Ovary (tissue), 7 donors: ENCODE measurements at regions not wholly inside any gene's neighbourhood (a gene's known extent, or its start where the extent isn't known, plus 50 kb on each side); places are given as distances from the start of the nearest gene placed in this dataset.
"Not testable (repeated sequence)": the region's sequence is repeated elsewhere in the genome, so short reads cannot be mapped to it uniquely, and the experiment has no call there.

ENCODE experiments used
- DNase-seq, 5 donors: peaks; one replicate each; pipeline ENCODE4 v3.0.0-alpha.2; 2019 to 2020
- H3K27ac ChIP-seq, 2 donors: fragments of 200-600 bp; one replicate each; pipeline versions ENCODE4 v1.5.1 to v1.8.0; 2019 to 2022
- H3K27me3 ChIP-seq: fragments of 200-600 bp; one replicate; pipeline ENCODE4 v1.8.0; 2022
- H3K36me3 ChIP-seq: fragments of 200-600 bp; sonication (generic); one replicate; pipeline ENCODE4 v1.5.1; 2019
- H3K4me1 ChIP-seq: one replicate; pipeline ENCODE4 v1.8.1; 2013; ENCODE audit warnings: mild to moderate bottlenecking, moderate library complexity; ENCODE audit not compliant: insufficient read depth
- H3K4me3 ChIP-seq: fragments of 200-600 bp; sonication (generic); one replicate; pipeline ENCODE4 v1.5.1; 2017
- H3K9me3 ChIP-seq, 2 donors: fragments of 200-600 bp in 1 of 2; sonication (generic) in 1 of 2; one replicate each; pipeline versions ENCODE4 v1.5.1 to v1.8.1; 2013 to 2019; ENCODE audit warnings: mild to moderate bottlenecking in 1 of 2, moderate library complexity in 1 of 2
- CTCF ChIP-seq, 3 donors: fragments of 450-650 bp in 2 of 3; fragments of 200-600 bp in 1 of 3; IDR thresholded peaks; one replicate each; pipeline versions ENCODE4 v1.5.1 to v1.8.0; 2016 to 2022; ENCODE audit warnings: antibody characterized with exemption in 3 of 3, mild to moderate bottlenecking in 1 of 3
- EP300 ChIP-seq: sonication (generic); formaldehyde crosslinking; IDR thresholded peaks from one replicate; pipeline ENCODE4 v1.6.1; 2017; ENCODE audit warnings: antibody characterized with exemption
- POLR2A ChIP-seq: fragments of 450-650 bp; IDR thresholded peaks from one replicate; pipeline ENCODE4 v1.6.1; 2017; ENCODE audit warnings: antibody characterized with exemption, mild to moderate bottlenecking, moderate library complexity
- WGBS, 3 donors: extraction: QIAGEN DNeasy Blood & Tissue Kit in 1 of 3; methylation state at CpG; one replicate each; pipeline versions ENCODE4 v1.1.5 to v1.1.7; 2013 to 2017; 5-methylcytosine and 5-hydroxymethylcytosine counted together
- intact Hi-C, 4 donors: fragments of 100-400 bp; cut with DNase I; formaldehyde crosslinking; loops; one replicate each; pipeline versions ENCODE4 v1.11.0 to v1.15.1; 2022 to 2023
- donor health status: DM: no; HTN: no; CAD: no; lungs with moderate emphysema.
- donor health status: DM: no; HTN: no; CAD: no.
- donor health status: Bipolar disorder and iron deficiency.
- donor health status: DM: no; HTN: no; CAD: no.
- donor health status: DM: yes; HTN: yes; CAD: no.

GRCh38 chr7:15084368-15084767 lies 181.8 kb upstream of the DGKB start:
- 61 to 68% (median 66%) methylated on average over 5 of the region's 5 CpGs for WGBS, 3 donors
- Histone ChIP-seq H3K27me3 (no peaks in the 10 kb centered on the region), H3K9me3 (no peaks in the 10 kb centered on the region), H3K4me1 (no peaks in the 10 kb centered on the region), H3K36me3 (no peaks in the 10 kb centered on the region), H3K27ac (no peak overlapping the region), H3K4me3 (no peak overlapping the region)
- intact Hi-C loops, result no loop called here
- no peak for DNase-seq
- TF ChIP-seq CTCF (IDR thresholded peaks at IDR 0.05) (no peak), POLR2A (no peak), EP300 (no peak)

- H3K4me3 ChIP-seq, result no peak overlapping the region
- H3K4me1 ChIP-seq, result no peaks in the 10 kb centered on the region
- no peak for DNase-seq
- TF ChIP-seq EP300, result no peak
- TF ChIP-seq POLR2A, result no peak
- no peak for TF ChIP-seq CTCF (IDR thresholded peaks at IDR 0.05)
- H3K36me3 ChIP-seq, result no peaks in the 10 kb centered on the region
- intact Hi-C loops, result no loop called here
- no peaks in the 10 kb centered on the region for H3K9me3 ChIP-seq
- WGBS, 3 donors, result 91 to 93% (median 93%) methylated on average over 1 of the region's 1 CpG
- H3K27me3 ChIP-seq, result no peaks in the 10 kb centered on the region
- H3K27ac ChIP-seq, result no peak overlapping the region
These were observed 179.3 kb upstream of the DGKB start for GRCh38 chr7:15081891-15082290.

- Histone ChIP-seq H3K9me3 (no peaks in the 10 kb centered on the region), H3K27ac (no peak overlapping the region), H3K36me3 (no peaks in the 10 kb centered on the region), H3K4me3 (no peak overlapping the region), H3K4me1 (no peaks in the 10 kb centered on the region), H3K27me3 (no peaks in the 10 kb centered on the region)
- TF ChIP-seq POLR2A (no peak), EP300 (no peak), CTCF (IDR thresholded peaks at IDR 0.05) (no peak)
- DNase-seq, result no peak
- intact Hi-C loops, result no loop called here
- 34 to 62% (median 46%) methylated on average over 5 of the region's 5 CpGs for WGBS, 3 donors
These were observed 170.8 kb upstream of the DGKB start for GRCh38 chr7:15073301-15073700.

GRCh38 chr7:15068324-15068723 lies 165.8 kb upstream of the DGKB start:
- Histone ChIP-seq H3K4me1 (no peaks in the 10 kb centered on the region), H3K27ac (no peak overlapping the region), H3K27me3 (no peaks in the 10 kb centered on the region), H3K9me3 (no peaks in the 10 kb centered on the region), H3K4me3 (no peak overlapping the region), H3K36me3 (no peaks in the 10 kb centered on the region)
- TF ChIP-seq EP300 (no peak), POLR2A (no peak), CTCF (IDR thresholded peaks at IDR 0.05) (no peak)
- intact Hi-C loops, result no loop called here
- no peak for DNase-seq
- 79 to 91% (median 84%) methylated on average over 1 of the region's 1 CpG for WGBS, 3 donors

GRCh38 chr7:15057272-15057671 lies 154.7 kb upstream of the DGKB start:
- no peak overlapping the region for H3K4me3 ChIP-seq
- H3K27ac ChIP-seq, result no peak overlapping the region
- no peaks in the 10 kb centered on the region for H3K4me1 ChIP-seq
- H3K9me3 ChIP-seq, result no peaks in the 10 kb centered on the region
- TF ChIP-seq CTCF (IDR thresholded peaks at IDR 0.05) (no peak), POLR2A (no peak), EP300 (no peak)
- 83 to 87% (median 83%) methylated on average over 5 of the region's 5 CpGs for WGBS, 3 donors
- no peak for DNase-seq
- H3K36me3 ChIP-seq, result no peaks in the 10 kb centered on the region
- intact Hi-C loops, result no loop called here
- no peaks in the 10 kb centered on the region for H3K27me3 ChIP-seq

GRCh38 chr7:15054304-15054703 lies 151.8 kb upstream of the DGKB start:
- H3K4me1 ChIP-seq, H3K27ac ChIP-seq, H3K9me3 ChIP-seq, H3K4me3 ChIP-seq, intact Hi-C loops, DNase-seq, H3K27me3 ChIP-seq, H3K36me3 ChIP-seq: not testable (repeated sequence)
- WGBS, 3 donors, result 15 to 54% (median 16%) methylated on average over 4 of the region's 4 CpGs
